PFSK-1 (cell line): ENCODE measurements at regions not wholly inside any gene's neighbourhood (a gene's known extent, or its start where the extent isn't known, plus 50 kb on each side); places are given as distances from the start of the nearest gene placed in this dataset.

Experiments
- FOXP2 ChIP-seq: optimal IDR thresholded peaks from 2 replicates; pipeline ENCODE3; 2011; ENCODE audit warnings: borderline replicate concordance, control low read depth, inconsistent platforms; ENCODE audit not compliant: insufficient read depth; ENCODE audit errors: extremely low read length, extremely low read depth
- POLR2AphosphoS5 ChIP-seq: IDR thresholded peaks from 2 replicates; pipeline ENCODE4 v1.6.1; 2012; ENCODE audit warnings: low read depth, mild to moderate bottlenecking, control low read depth, low read length, moderate library complexity
- REST ChIP-seq, 2 experiments: IDR thresholded peaks; 2 replicates each; pipeline versions ENCODE4 v1.6.1 to v1.8.0; 2011 to 2012; ENCODE audit warnings: low read depth in 2 of 2, low read length in 2 of 2, control low read depth in 1 of 2, inconsistent platforms in 1 of 2, mild to moderate bottlenecking in 1 of 2, moderate library complexity in 1 of 2; ENCODE audit not compliant: insufficient read depth in 1 of 2
- SIN3A ChIP-seq: IDR thresholded peaks from 2 replicates; pipeline ENCODE4 v1.6.1; 2012; ENCODE audit warnings: mild to moderate bottlenecking, low read length, moderate library complexity, borderline replicate concordance; ENCODE audit not compliant: insufficient read depth
- TAF1 ChIP-seq: IDR thresholded peaks from 2 replicates; pipeline ENCODE4 v1.6.1; 2012; ENCODE audit warnings: low read length, control low read depth, borderline replicate concordance; ENCODE audit not compliant: insufficient read depth

GRCh38 chr4:164482092-164482404 lies 271.9 kb upstream of the SMIM31 start:
- no peak for TF ChIP-seq TAF1
- TF ChIP-seq REST (IDR thresholded peaks at IDR 0.05; ENCODE audit: insufficient read depth in 1 of 2, low read depth in 2 of 2, low read length in 2 of 2) = no peak
- TF ChIP-seq FOXP2 = no peak
- no peak for TF ChIP-seq SIN3A
- TF ChIP-seq POLR2AphosphoS5 = no peak

- no peak for TF ChIP-seq TAF1
- TF ChIP-seq FOXP2 = no peak
- no peak for TF ChIP-seq REST (IDR thresholded peaks at IDR 0.05; ENCODE audit: insufficient read depth in 1 of 2, low read depth in 2 of 2, low read length in 2 of 2)
- no peak for TF ChIP-seq SIN3A
- TF ChIP-seq POLR2AphosphoS5 = no peak
Observed at GRCh38 chr4:164482758-164483157, 271.2 kb upstream of the SMIM31 start.

- TF ChIP-seq TAF1 (no peak), POLR2AphosphoS5 (no peak), SIN3A (no peak), REST (IDR thresholded peaks at IDR 0.05; ENCODE audit: insufficient read depth in 1 of 2, low read depth in 2 of 2, low read length in 2 of 2) (no peak), FOXP2 (no peak)
Observed at GRCh38 chr4:164483711-164484110, 270.2 kb upstream of the SMIM31 start.

- TF ChIP-seq POLR2AphosphoS5 (no peak), SIN3A (no peak), TAF1 (no peak), FOXP2 (no peak), REST (IDR thresholded peaks at IDR 0.05; ENCODE audit: insufficient read depth in 1 of 2, low read depth in 2 of 2, low read length in 2 of 2) (no peak)
Observed at GRCh38 chr4:164484551-164484950, 269.4 kb upstream of the SMIM31 start.

GRCh38 chr4:164485136-164485535 lies 268.8 kb upstream of the SMIM31 start:
- TF ChIP-seq TAF1 = no peak
